ENCODE measurements at regions not wholly inside any gene's neighbourhood (a gene's known extent, or its start where the extent isn't known, plus 50 kb on each side); places are given as distances from the start of the nearest gene placed in this dataset.

GRCh38 chr6:145235207-145235606 is 500.1 kb downstream of the EPM2A start:
- no peak overlapping the region for H3K27ac ChIP-seq
- no peak for TF ChIP-seq CTCF (conservative IDR thresholded peaks at IDR 0.05)

GRCh38 chr6:145238787-145239186 is 496.5 kb downstream of the EPM2A start:
- TF ChIP-seq CTCF (conservative IDR thresholded peaks at IDR 0.05) = no peak
- H3K27ac ChIP-seq = no peak overlapping the region

GRCh38 chr6:145241039-145241438 is 494.3 kb downstream of the EPM2A start:
- H3K27ac ChIP-seq = no peak overlapping the region
- TF ChIP-seq CTCF (conservative IDR thresholded peaks at IDR 0.05) = no peak

GRCh38 chr6:145241721-145242120 is 493.6 kb downstream of the EPM2A start:
- no peak for TF ChIP-seq CTCF (conservative IDR thresholded peaks at IDR 0.05)
- no peak overlapping the region for H3K27ac ChIP-seq

- no peak overlapping the region for H3K27ac ChIP-seq
- no peak for TF ChIP-seq CTCF (conservative IDR thresholded peaks at IDR 0.05)
These were observed 490.8 kb downstream of the EPM2A start for GRCh38 chr6:145244349-145245100.

GRCh38 chr6:145245119-145245518 is 490.2 kb downstream of the EPM2A start:
- no peak for TF ChIP-seq CTCF (conservative IDR thresholded peaks at IDR 0.05)
- no peak overlapping the region for H3K27ac ChIP-seq

GRCh38 chr6:145247692-145248419 is 487.5 kb downstream of the EPM2A start:
- TF ChIP-seq CTCF (conservative IDR thresholded peaks at IDR 0.05) = no peak
- H3K27ac ChIP-seq = no peak overlapping the region

Data from VCaP (cell line).